ENCODE measurements at regions not wholly inside any gene's neighbourhood (a gene's known extent, or its start where the extent isn't known, plus 50 kb on each side); places are given as distances from the start of the nearest gene placed in this dataset.

DNA sequence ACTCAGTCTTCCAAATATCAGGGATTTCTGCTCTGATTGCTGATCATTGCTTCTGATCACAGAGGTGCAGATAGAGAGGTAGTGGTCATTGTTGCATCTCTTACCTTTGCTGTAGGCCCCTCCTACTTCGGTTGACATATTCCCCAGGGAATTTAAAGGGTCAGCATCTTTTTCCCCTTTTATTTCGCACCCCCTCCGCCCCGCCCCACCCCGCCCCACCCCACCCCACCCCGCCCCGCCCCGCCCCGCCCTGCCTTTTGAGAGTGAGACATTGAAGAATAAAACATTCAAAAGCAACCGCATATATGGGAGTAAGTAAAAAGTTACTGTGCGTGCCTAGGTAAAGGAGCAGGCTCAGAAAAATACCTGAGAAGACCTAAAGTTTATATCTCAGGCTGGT is 463.9 kb downstream of the BTG1 start:
- TF ChIP-seq, protein P1, sequence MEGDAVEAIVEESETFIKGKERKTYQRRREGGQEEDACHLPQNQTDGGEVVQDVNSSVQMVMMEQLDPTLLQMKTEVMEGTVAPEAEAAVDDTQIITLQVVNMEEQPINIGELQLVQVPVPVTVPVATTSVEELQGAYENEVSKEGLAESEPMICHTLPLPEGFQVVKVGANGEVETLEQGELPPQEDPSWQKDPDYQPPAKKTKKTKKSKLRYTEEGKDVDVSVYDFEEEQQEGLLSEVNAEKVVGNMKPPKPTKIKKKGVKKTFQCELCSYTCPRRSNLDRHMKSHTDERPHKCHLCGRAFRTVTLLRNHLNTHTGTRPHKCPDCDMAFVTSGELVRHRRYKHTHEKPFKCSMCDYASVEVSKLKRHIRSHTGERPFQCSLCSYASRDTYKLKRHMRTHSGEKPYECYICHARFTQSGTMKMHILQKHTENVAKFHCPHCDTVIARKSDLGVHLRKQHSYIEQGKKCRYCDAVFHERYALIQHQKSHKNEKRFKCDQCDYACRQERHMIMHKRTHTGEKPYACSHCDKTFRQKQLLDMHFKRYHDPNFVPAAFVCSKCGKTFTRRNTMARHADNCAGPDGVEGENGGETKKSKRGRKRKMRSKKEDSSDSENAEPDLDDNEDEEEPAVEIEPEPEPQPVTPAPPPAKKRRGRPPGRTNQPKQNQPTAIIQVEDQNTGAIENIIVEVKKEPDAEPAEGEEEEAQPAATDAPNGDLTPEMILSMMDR (IDR thresholded peaks at IDR 0.05), result no peak
- no peak for TF ChIP-seq POLR2A (IDR thresholded peaks at IDR 0.05)

All from heart left ventricle (tissue), 13 donors.